ENCODE measurements at regions not wholly inside any gene's neighbourhood (a gene's known extent, or its start where the extent isn't known, plus 50 kb on each side); places are given as distances from the start of the nearest gene placed in this dataset.
"Not testable (repeated sequence)": the region's sequence is repeated elsewhere in the genome, so short reads cannot be mapped to it uniquely, and the experiment has no call there.

DNA sequence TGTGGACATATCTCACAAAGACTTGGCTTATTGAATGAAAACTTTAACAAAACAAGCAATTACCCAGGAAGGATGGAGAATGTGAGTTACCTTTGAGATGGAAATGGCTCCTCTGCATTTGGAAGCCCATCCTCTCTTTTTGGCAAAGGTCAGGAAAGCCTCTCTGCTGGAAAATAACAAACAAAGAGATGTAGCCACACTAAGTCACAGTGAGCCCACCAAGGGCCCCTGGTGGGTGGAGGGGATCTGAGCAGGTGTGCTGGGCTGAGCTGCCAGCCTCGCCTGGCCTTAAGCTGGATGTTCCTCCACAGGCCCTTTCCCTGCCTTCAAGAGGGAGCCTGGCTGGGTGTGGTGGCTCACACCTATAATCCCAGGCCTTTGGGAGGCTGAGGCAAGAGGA, 269.2 kb downstream of the HNRNPD start:
- intact Hi-C loops (cut with DNase I): no loop called here
- no peaks in the 10 kb centered on the region for H3K9me3 ChIP-seq

GRCh38 chr4:82099928-82100579, 273.7 kb downstream of the HNRNPD start:
- TF ChIP-seq, protein P1, sequence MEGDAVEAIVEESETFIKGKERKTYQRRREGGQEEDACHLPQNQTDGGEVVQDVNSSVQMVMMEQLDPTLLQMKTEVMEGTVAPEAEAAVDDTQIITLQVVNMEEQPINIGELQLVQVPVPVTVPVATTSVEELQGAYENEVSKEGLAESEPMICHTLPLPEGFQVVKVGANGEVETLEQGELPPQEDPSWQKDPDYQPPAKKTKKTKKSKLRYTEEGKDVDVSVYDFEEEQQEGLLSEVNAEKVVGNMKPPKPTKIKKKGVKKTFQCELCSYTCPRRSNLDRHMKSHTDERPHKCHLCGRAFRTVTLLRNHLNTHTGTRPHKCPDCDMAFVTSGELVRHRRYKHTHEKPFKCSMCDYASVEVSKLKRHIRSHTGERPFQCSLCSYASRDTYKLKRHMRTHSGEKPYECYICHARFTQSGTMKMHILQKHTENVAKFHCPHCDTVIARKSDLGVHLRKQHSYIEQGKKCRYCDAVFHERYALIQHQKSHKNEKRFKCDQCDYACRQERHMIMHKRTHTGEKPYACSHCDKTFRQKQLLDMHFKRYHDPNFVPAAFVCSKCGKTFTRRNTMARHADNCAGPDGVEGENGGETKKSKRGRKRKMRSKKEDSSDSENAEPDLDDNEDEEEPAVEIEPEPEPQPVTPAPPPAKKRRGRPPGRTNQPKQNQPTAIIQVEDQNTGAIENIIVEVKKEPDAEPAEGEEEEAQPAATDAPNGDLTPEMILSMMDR (IDR thresholded peaks at IDR 0.05): no peak
- intact Hi-C loops (cut with DNase I): no loop called here
- H3K27me3 ChIP-seq (ENCODE audit: low read depth): no peaks in the 10 kb centered on the region
- DNase-seq (no peak), ATAC-seq (no peak)
- H3K4me1 ChIP-seq: no peaks in the 10 kb centered on the region
- no peaks in the 10 kb centered on the region for H3K36me3 ChIP-seq
- H3K9me3 ChIP-seq: no peaks in the 10 kb centered on the region
- H3K4me3 ChIP-seq: no peak overlapping the region
- H3K27ac ChIP-seq: no peak overlapping the region

More for the DNA sequence above, 269.2 kb downstream of the HNRNPD start:
- Histone ChIP-seq H3K27ac (no peak overlapping the region), H3K27me3 (ENCODE audit: low read depth) (no peaks in the 10 kb centered on the region), H3K4me1 (no peaks in the 10 kb centered on the region), H3K4me3 (no peak overlapping the region), H3K36me3 (no peaks in the 10 kb centered on the region)
- no peak for ATAC-seq
- no peak for DNase-seq
- TF ChIP-seq, protein P1 (IDR thresholded peaks at IDR 0.05): no peak

- no peaks in the 10 kb centered on the region for H3K9me3 ChIP-seq
- H3K4me3 ChIP-seq: no peak overlapping the region
- intact Hi-C loops (cut with DNase I): no loop called here
- H3K4me1 ChIP-seq: no peaks in the 10 kb centered on the region
- H3K27ac ChIP-seq: no peak overlapping the region
- no peak for DNase-seq
- TF ChIP-seq, protein P1 (IDR thresholded peaks at IDR 0.05): no peak
- no peaks in the 10 kb centered on the region for H3K36me3 ChIP-seq
- H3K27me3 ChIP-seq (ENCODE audit: low read depth): no peaks in the 10 kb centered on the region
- ATAC-seq: no peak
Measured at GRCh38 chr4:82097504-82097903, 276.3 kb downstream of the HNRNPD start.

- H3K27me3 ChIP-seq (ENCODE audit: low read depth): no peaks in the 10 kb centered on the region
- no peak overlapping the region for H3K27ac ChIP-seq
- TF ChIP-seq, protein P1 (IDR thresholded peaks at IDR 0.05): no peak
- no peaks in the 10 kb centered on the region for H3K4me1 ChIP-seq
- intact Hi-C loops (cut with DNase I): no loop called here
- no peak overlapping the region for H3K4me3 ChIP-seq
- DNase-seq (no peak), ATAC-seq (no peak)
- no peaks in the 10 kb centered on the region for H3K36me3 ChIP-seq
- no peaks in the 10 kb centered on the region for H3K9me3 ChIP-seq
Measured at GRCh38 chr4:82090717-82091116, 283.1 kb downstream of the HNRNPD start.

GRCh38 chr4:82084747-82085146, 289.0 kb downstream of the HNRNPD start:
- Histone ChIP-seq H3K9me3 (no peaks in the 10 kb centered on the region), H3K4me1 (no peaks in the 10 kb centered on the region), H3K27me3 (ENCODE audit: low read depth) (no peaks in the 10 kb centered on the region), H3K36me3 (no peaks in the 10 kb centered on the region), H3K27ac (no peak overlapping the region), H3K4me3 (no peak overlapping the region)
- TF ChIP-seq, protein P1 (IDR thresholded peaks at IDR 0.05): no peak
- intact Hi-C loops (cut with DNase I): no loop called here
- ATAC-seq (no peak), DNase-seq (no peak)

DNA sequence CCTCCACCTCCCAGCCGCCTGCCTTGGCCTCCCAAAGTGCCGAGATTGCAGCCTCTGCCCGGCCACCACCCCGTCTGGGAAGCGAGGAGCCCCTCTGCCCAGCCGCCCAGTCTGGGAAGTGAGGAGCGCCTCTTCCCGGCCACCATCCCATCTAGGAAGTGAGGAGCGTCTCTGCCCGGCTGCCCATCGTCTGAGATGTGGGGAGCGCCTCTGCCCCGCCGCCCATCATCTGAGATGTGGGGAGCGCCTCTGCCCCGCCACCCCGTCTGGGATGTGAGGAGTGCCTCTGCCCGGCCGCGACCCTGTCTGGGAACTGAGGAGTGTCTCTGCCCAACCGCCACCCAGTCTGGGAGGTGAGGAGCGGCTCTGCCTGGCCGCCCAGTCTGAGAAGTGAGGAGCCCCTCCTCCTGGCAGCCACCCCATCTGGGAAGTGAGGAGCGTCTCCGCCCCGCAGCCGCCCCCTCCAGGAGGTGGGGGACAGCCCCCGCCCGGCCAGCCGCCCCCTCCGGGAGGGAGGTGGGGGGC, 296.3 kb downstream of the HNRNPD start:
- not testable (repeated sequence) for ATAC-seq, DNase-seq

More for the DNA sequence above, 296.3 kb downstream of the HNRNPD start:
- H3K9me3 ChIP-seq; H3K27ac ChIP-seq; H3K4me1 ChIP-seq; H3K36me3 ChIP-seq; H3K27me3 ChIP-seq (ENCODE audit: low read depth); H3K4me3 ChIP-seq; intact Hi-C loops (cut with DNase I): not testable (repeated sequence)
